ENCODE measurements at regions not wholly inside any gene's neighbourhood (a gene's known extent, or its start where the extent isn't known, plus 50 kb on each side); places are given as distances from the start of the nearest gene placed in this dataset.

DNA sequence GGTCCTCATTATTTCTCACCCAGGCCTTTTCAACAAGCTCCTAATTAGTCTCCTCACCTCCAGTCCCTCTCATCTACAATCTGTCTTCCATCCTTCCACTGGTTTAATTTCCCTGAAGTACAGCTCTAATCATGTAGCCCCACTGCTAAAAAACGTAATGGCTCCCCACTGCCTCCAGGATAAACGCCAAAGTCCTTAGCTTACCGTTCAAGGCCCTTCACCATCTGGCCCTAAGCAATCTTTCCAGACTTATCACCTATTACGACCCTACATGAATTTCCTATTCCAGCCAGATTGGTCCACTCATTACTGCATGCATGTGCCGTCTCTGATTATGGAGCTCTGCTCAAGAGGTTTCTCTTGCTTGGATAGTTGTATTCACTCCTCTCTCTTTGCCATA is 83.1 kb upstream of the DAB1 start:
- DNase-seq (ENCODE audit: low spot score) (no peak), ATAC-seq (ENCODE audit: insufficient number of reproducible peaks, low FRiP score, low read depth) (no peak)
- Histone ChIP-seq H3K9me3 (no peaks in the 10 kb centered on the region), H3K27me3 (replicated peaks; ENCODE audit: insufficient read depth) (no peaks in the 10 kb centered on the region), H3K27ac (no peak overlapping the region), H3K4me3 (no peak overlapping the region), H3K36me3 (no peaks in the 10 kb centered on the region), H3K4me1 (ENCODE audit: control insufficient read depth in 1 of 2, low read depth in 2 of 2) (no peaks in the 10 kb centered on the region)
- TF ChIP-seq, protein P1, sequence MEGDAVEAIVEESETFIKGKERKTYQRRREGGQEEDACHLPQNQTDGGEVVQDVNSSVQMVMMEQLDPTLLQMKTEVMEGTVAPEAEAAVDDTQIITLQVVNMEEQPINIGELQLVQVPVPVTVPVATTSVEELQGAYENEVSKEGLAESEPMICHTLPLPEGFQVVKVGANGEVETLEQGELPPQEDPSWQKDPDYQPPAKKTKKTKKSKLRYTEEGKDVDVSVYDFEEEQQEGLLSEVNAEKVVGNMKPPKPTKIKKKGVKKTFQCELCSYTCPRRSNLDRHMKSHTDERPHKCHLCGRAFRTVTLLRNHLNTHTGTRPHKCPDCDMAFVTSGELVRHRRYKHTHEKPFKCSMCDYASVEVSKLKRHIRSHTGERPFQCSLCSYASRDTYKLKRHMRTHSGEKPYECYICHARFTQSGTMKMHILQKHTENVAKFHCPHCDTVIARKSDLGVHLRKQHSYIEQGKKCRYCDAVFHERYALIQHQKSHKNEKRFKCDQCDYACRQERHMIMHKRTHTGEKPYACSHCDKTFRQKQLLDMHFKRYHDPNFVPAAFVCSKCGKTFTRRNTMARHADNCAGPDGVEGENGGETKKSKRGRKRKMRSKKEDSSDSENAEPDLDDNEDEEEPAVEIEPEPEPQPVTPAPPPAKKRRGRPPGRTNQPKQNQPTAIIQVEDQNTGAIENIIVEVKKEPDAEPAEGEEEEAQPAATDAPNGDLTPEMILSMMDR (IDR thresholded peaks at IDR 0.05) = no peak

DNA sequence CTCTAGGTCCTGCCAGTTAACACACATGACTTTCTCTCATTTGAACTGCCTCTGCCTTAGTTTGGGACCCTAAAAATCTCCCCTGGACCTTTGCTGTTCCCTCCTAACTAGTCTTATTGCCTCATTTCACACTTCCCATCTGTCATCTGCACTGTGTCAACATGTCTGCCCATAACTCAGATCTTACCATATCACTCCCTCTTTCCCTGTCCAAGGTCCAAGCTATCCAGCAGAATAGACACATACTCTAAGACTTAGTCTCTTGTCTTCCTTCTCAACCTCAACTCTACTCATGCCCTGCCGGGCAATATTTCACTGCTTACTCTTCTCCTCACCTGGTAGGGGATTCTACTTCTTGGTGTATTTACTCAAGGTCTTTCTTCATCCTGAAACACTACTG is 79.5 kb upstream of the DAB1 start:
- Histone ChIP-seq H3K4me1 (ENCODE audit: control insufficient read depth in 1 of 2, low read depth in 2 of 2) (no peaks in the 10 kb centered on the region), H3K9me3 (no peaks in the 10 kb centered on the region), H3K4me3 (no peak overlapping the region), H3K36me3 (no peaks in the 10 kb centered on the region), H3K27me3 (replicated peaks; ENCODE audit: insufficient read depth) (no peaks in the 10 kb centered on the region), H3K27ac (no peak overlapping the region)
- ATAC-seq (ENCODE audit: insufficient number of reproducible peaks, low FRiP score, low read depth) (no peak), DNase-seq (ENCODE audit: low spot score) (no peak)
- TF ChIP-seq, protein P1 (IDR thresholded peaks at IDR 0.05) = no peak

- no peaks in the 10 kb centered on the region for H3K9me3 ChIP-seq
- no peak for DNase-seq (ENCODE audit: low spot score)
- H3K4me1 ChIP-seq (ENCODE audit: control insufficient read depth in 1 of 2, low read depth in 2 of 2) = no peaks in the 10 kb centered on the region
- TF ChIP-seq, protein P1 (IDR thresholded peaks at IDR 0.05) = no peak
- H3K36me3 ChIP-seq = no peaks in the 10 kb centered on the region
- no peak overlapping the region for H3K4me3 ChIP-seq
- no peaks in the 10 kb centered on the region for H3K27me3 ChIP-seq (replicated peaks; ENCODE audit: insufficient read depth)
- no peak overlapping the region for H3K27ac ChIP-seq
- ATAC-seq (ENCODE audit: insufficient number of reproducible peaks, low FRiP score, low read depth) = no peak
These were observed 76.4 kb upstream of the DAB1 start for GRCh38 chr1:57500136-57500830.

DNA sequence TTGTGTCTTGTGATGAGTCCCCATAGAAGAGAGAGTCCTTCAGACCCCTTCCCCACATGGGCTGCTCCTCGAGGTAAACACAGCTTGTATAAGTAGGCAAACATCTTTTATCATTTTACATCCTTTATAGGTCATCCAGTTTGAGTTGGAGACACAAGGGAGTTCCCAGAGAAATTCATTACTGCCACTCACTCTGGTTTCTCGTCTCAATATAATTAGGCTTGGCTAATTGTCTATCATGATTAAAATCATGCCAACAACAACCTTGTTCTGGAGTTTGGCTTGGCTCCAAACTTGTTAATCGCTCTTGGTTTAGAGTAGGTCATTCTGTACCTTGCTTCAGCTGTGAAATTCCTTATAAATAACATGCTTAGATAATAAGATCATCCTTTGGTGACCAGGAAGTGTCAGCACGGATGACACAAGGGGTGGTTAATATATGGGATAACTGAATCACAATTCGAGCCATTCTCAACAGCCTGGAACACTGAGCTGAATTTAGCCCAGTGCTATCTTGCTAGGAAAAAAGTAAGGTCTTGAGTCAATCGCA is 70.7 kb upstream of the DAB1 start:
- no peak overlapping the region for H3K4me3 ChIP-seq
- no peaks in the 10 kb centered on the region for H3K4me1 ChIP-seq (ENCODE audit: control insufficient read depth in 1 of 2, low read depth in 2 of 2)
- ATAC-seq (ENCODE audit: insufficient number of reproducible peaks, low FRiP score, low read depth) = no peak
- DNase-seq (ENCODE audit: low spot score) = no peak
- no peaks in the 10 kb centered on the region for H3K9me3 ChIP-seq
- no peaks in the 10 kb centered on the region for H3K36me3 ChIP-seq
- TF ChIP-seq, protein P1 (IDR thresholded peaks at IDR 0.05) = no peak
- no peak overlapping the region for H3K27ac ChIP-seq
- no peaks in the 10 kb centered on the region for H3K27me3 ChIP-seq (replicated peaks; ENCODE audit: insufficient read depth)

DNA sequence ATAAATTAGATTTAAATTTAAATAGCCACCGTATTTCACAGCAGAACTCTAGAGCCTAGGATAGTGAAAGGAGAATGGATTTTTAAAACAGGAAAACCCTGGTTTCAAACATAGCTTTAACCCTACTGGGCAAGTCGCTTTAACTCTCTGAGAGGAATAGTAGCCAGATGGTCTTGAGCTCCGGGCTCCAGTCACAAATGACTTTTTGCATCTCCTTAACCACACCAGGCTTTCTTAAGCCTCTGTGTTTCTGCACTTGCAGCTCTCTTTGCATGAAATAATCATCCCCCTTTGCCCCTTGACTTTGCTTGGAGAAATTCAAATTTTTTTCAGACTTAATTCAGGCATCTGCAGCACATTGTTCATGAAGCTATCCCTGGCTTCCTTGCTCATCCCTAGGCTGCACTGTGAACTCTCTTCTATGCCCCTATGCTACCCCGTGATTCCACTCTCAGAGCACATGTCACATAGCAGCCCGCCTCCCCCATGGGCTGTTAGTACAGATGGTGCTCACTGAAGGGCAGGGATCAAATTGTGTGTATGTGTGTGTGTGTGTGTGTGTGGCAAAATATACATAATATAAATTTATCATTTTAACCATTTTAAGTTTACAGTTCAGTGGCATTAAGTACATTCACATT is 68.8 kb upstream of the DAB1 start:
- DNase-seq (ENCODE audit: low spot score) (no peak), ATAC-seq (ENCODE audit: insufficient number of reproducible peaks, low FRiP score, low read depth) (no peak)
- Histone ChIP-seq H3K9me3 (no peaks in the 10 kb centered on the region), H3K27ac (no peak overlapping the region), H3K27me3 (replicated peaks; ENCODE audit: insufficient read depth) (no peaks in the 10 kb centered on the region), H3K4me1 (ENCODE audit: control insufficient read depth in 1 of 2, low read depth in 2 of 2) (no peaks in the 10 kb centered on the region), H3K4me3 (no peak overlapping the region), H3K36me3 (no peaks in the 10 kb centered on the region)
- TF ChIP-seq, protein P1 (IDR thresholded peaks at IDR 0.05) = no peak

All from thoracic aorta (tissue), 2 donors.